GM06990 (cell line): ENCODE measurements at regions not wholly inside any gene's neighbourhood (a gene's known extent, or its start where the extent isn't known, plus 50 kb on each side); places are given as distances from the start of the nearest gene placed in this dataset.

Experiments used
- DNase-seq: peaks from one replicate; pipeline ENCODE4 v3.0.0-alpha.2; 2011; ENCODE audit not compliant: insufficient read length; ENCODE audit errors: extremely low read depth
- H3K27me3 ChIP-seq: replicated peaks from 2 replicates; pipeline ENCODE4 v1.6.0; 2011; ENCODE audit warnings: low read length; ENCODE audit not compliant: control insufficient read depth, insufficient read depth
- H3K36me3 ChIP-seq: 2 replicates; pipeline ENCODE4 v1.5.1; 2011; ENCODE audit warnings: low read length; ENCODE audit not compliant: control insufficient read depth, insufficient read depth
- H3K4me3 ChIP-seq: replicated peaks from 2 replicates; pipeline ENCODE4 v1.5.1; 2011; ENCODE audit warnings: low read depth, mild to moderate bottlenecking, control low read depth, low read length
- TF ChIP-seq, protein P1 (sequence below): IDR thresholded peaks from 2 replicates; pipeline ENCODE4 v1.5.1; 2011; ENCODE audit warnings: low read length, control low read depth, mild to moderate bottlenecking, inconsistent platforms; ENCODE audit not compliant: insufficient read depth, poor library complexity, severe bottlenecking

DNA sequence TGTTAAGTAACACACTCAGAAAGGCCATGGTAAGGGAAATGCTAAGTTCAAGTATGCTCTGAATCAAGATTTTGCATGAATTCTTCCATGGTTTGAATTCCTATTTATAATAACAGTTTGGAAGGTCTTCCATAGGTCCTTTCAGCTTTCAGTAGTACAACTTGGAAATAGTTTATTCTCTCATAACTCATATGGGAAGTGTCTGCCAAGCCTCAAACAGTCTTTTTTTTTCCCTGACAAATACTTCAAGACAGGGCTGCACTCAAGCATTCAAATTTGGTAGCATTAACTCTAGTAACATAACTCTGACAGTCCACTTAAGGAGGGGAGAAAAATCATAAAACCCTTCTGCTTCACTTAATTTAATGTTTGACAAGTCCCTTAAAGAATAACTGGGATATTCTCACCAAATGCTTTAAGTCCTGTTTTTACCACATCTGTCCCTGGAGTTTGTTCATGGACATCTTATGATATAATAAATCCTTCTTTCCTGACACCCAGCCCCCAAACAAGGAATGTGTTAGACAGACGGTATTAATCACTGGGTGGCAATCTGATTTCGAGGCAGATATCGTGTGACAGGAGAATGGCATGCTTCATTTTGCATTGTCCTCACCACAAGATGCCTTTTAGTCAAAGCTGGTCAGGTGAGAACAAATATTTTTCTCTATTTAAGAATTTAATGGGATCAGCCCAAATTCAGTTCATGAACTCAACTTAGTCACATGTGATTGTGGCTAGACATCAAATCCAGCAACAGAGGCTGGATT, 165.7 kb downstream of the BMP4 start:
- H3K27me3 ChIP-seq: no peaks in the 10 kb centered on the region
- TF ChIP-seq, protein P1, sequence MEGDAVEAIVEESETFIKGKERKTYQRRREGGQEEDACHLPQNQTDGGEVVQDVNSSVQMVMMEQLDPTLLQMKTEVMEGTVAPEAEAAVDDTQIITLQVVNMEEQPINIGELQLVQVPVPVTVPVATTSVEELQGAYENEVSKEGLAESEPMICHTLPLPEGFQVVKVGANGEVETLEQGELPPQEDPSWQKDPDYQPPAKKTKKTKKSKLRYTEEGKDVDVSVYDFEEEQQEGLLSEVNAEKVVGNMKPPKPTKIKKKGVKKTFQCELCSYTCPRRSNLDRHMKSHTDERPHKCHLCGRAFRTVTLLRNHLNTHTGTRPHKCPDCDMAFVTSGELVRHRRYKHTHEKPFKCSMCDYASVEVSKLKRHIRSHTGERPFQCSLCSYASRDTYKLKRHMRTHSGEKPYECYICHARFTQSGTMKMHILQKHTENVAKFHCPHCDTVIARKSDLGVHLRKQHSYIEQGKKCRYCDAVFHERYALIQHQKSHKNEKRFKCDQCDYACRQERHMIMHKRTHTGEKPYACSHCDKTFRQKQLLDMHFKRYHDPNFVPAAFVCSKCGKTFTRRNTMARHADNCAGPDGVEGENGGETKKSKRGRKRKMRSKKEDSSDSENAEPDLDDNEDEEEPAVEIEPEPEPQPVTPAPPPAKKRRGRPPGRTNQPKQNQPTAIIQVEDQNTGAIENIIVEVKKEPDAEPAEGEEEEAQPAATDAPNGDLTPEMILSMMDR: no peak
- H3K4me3 ChIP-seq: no peak overlapping the region
- H3K36me3 ChIP-seq: no peaks in the 10 kb centered on the region
- DNase-seq: no peak

DNA sequence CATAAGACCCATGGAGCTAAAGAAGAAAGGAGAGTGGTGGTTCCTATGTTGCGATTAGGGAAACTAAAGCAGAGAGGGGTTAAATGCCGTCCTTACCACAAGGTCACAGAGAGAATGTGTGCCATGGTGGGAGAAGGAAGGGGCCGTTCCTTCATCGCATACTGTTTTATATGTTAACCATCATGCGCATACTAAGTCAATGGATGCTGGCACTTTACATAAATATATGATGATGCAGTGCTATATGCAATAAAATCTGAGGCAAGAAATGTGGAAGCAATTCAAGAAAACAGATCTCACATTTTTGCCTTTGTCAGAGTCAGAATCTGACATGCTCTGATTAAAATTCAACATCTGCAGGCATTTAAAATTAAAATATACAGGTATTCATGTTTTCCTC, 168.1 kb downstream of the BMP4 start:
- Histone ChIP-seq H3K4me3 (no peak overlapping the region), H3K36me3 (no peaks in the 10 kb centered on the region), H3K27me3 (no peaks in the 10 kb centered on the region)
- no peak for DNase-seq
- TF ChIP-seq, protein P1: no peak

DNA sequence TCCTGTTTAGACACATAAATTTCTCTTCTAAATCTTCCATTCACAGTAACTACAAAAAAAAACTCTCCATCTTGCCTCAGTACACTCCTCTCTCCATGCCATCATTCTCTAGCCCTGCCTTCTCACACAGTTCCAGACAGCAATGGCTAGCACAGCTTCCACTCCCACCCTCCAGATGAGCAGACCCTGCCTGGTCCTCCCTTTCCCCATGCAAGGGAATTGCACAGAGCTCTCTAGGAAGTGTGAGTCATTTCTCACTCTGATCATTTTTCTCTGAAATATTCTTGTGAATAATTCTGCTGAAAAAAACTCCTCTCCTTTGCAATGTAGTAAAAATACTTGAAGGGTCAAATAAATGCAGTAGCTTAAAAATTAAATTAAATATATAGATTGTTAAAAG, 170.6 kb downstream of the BMP4 start:
- TF ChIP-seq, protein P1: no peak
- Histone ChIP-seq H3K4me3 (no peak overlapping the region), H3K27me3 (no peaks in the 10 kb centered on the region), H3K36me3 (no peaks in the 10 kb centered on the region)
- no peak for DNase-seq

DNA sequence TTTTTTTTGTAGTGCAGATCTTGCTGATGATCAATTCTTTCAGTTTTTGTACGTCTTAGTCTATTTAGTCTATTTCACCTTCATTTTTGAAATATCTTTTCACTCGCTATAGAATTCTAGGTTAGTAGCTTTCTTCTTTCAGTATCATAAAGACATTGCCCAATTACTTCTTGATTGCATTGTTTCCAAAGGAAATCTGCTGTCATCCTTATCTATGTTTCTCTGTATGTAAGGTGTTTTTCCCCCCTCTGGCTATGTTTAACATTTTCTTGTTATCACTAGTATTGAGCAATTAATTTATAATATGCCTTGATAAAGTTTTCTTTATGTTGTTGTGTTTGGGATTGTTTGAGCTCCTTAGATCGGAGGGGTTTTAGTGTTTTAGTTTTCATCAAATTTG, 171.9 kb downstream of the BMP4 start:
- Histone ChIP-seq H3K36me3 (no peaks in the 10 kb centered on the region), H3K27me3 (no peaks in the 10 kb centered on the region), H3K4me3 (no peak overlapping the region)
- DNase-seq: no peak
- TF ChIP-seq, protein P1: no peak

DNA sequence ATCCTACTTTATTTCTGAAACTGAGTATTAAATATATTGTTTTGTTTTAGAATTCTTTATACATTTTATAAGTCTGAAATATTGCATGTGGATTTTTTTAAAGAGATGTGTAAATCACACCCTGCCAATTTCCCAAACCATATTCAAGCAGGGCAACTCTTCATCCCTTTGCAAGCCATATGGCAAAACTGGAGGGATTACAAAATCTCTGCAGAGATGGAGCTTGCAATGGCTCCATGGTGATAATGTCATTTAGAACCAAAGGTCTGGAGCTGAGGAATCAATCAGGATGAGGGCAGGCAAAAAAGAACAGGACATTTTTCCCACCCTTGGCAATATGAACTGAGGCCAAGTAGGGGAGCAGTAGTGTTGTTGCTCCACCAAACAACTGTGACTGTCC, 173.4 kb downstream of the BMP4 start:
- DNase-seq: no peak
- no peaks in the 10 kb centered on the region for H3K36me3 ChIP-seq
- TF ChIP-seq, protein P1: no peak
- H3K4me3 ChIP-seq: no peak overlapping the region
- H3K27me3 ChIP-seq: no peaks in the 10 kb centered on the region
